ENCODE measurements at regions not wholly inside any gene's neighbourhood (a gene's known extent, or its start where the extent isn't known, plus 50 kb on each side); places are given as distances from the start of the nearest gene placed in this dataset.

- H3K4me3 ChIP-seq, result no peak overlapping the region
- H3K36me3 ChIP-seq, result no peaks in the 10 kb centered on the region
- in situ Hi-C loops (cut with MboI; ENCODE audit: low pct_ligation_motif_present in 1 of 4, low pct_unique_long_range_greater_than_20kb in 1 of 4, low sequenced_read_pairs in 3 of 4) (no loop called here), intact Hi-C loops (cut with DNase I; ENCODE audit: low total_unique reads) (no loop called here)
- H3K9me3 ChIP-seq, result no peaks in the 10 kb centered on the region
- WGBS, 2 donors (ENCODE audit: low coverage in 1 of 2), result 76% methylated on average over 12 of the region's 12 CpGs; no CpG with 5 or more reads in 1 of the 2 donors
- TF ChIP-seq POLR2AphosphoS5 (IDR thresholded peaks at IDR 0.05), result no peak
- no peak for TF ChIP-seq POLR2A (IDR thresholded peaks at IDR 0.05)
- TF ChIP-seq EP300 (IDR thresholded peaks at IDR 0.05; ENCODE audit: low read depth), result no peak
- DNase-seq, result no peak
- no peak overlapping the region for H3K27ac ChIP-seq
- no peaks in the 10 kb centered on the region for H3K27me3 ChIP-seq
- H3K4me1 ChIP-seq, result no peaks in the 10 kb centered on the region
Measured at GRCh38 chrX:39542316-39542715, 555.4 kb downstream of the BCOR start.

DNA sequence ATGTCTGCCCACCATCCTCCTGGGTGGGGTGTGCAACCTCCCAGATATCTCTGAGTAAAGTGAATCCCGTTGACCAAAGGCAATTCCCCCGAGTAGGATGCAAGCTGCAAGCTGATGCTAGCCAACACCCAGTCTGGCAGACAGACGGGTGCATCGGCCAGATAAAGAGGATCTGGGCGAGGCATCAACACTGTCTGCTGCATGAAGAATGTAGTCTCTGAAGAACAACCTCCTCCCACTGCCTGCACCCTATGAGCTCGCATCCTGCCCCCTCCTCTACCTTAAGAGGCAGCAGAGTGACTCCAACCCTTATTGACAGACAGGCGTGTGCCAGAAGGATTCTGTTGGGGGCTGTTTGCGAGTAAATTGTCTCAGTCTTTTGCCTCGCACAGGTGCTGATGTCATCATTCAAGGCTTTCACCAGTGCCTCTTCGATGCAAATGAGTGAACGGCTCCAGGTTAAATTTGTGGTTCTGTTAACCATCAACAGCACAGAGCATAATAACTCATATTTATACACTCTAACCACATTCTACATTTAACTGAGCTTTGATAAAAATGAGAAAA, 546.9 kb downstream of the BCOR start:
- Histone ChIP-seq H3K9me3 (no peaks in the 10 kb centered on the region), H3K27me3 (no peaks in the 10 kb centered on the region), H3K27ac (no peak overlapping the region), H3K36me3 (no peaks in the 10 kb centered on the region), H3K4me1 (no peaks in the 10 kb centered on the region), H3K4me3 (no peak overlapping the region)
- in situ Hi-C loops (cut with MboI; ENCODE audit: low pct_ligation_motif_present in 1 of 4, low pct_unique_long_range_greater_than_20kb in 1 of 4, low sequenced_read_pairs in 3 of 4), result no loop called here
- WGBS, 2 donors (ENCODE audit: low coverage in 1 of 2), result 66% methylated on average over 11 of the region's 11 CpGs; no CpG with 5 or more reads in 1 of the 2 donors
- intact Hi-C loops (cut with DNase I; ENCODE audit: low total_unique reads), result no loop called here
- no peak for DNase-seq
- no peak for TF ChIP-seq POLR2AphosphoS5 (IDR thresholded peaks at IDR 0.05)
- TF ChIP-seq POLR2A (IDR thresholded peaks at IDR 0.05), result no peak
- TF ChIP-seq, protein P1, sequence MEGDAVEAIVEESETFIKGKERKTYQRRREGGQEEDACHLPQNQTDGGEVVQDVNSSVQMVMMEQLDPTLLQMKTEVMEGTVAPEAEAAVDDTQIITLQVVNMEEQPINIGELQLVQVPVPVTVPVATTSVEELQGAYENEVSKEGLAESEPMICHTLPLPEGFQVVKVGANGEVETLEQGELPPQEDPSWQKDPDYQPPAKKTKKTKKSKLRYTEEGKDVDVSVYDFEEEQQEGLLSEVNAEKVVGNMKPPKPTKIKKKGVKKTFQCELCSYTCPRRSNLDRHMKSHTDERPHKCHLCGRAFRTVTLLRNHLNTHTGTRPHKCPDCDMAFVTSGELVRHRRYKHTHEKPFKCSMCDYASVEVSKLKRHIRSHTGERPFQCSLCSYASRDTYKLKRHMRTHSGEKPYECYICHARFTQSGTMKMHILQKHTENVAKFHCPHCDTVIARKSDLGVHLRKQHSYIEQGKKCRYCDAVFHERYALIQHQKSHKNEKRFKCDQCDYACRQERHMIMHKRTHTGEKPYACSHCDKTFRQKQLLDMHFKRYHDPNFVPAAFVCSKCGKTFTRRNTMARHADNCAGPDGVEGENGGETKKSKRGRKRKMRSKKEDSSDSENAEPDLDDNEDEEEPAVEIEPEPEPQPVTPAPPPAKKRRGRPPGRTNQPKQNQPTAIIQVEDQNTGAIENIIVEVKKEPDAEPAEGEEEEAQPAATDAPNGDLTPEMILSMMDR (IDR thresholded peaks at IDR 0.05), result no peak
- TF ChIP-seq EP300 (IDR thresholded peaks at IDR 0.05; ENCODE audit: low read depth), result no peak

DNA sequence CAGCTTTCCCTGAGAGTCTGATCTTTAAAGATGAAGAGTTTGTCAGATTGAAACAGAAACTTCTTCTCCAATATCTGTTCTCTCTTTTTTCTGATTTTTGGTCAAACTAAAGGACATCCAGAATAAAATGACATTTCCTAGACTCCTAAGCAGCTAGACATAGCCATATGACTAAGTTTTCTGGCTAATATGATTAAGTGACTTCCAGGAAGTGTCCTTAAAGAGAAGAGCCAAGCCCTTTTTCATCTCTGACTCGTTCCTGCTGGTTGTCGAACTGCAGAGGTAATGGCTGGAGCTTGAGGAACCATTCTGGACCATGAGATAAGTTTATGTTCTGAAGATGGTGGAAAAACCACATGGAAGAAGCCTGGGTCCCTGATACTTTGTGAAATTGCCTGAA, 546.0 kb downstream of the BCOR start:
- intact Hi-C loops (cut with DNase I; ENCODE audit: low total_unique reads), result no loop called here
- Histone ChIP-seq H3K4me3 (no peak overlapping the region), H3K36me3 (no peaks in the 10 kb centered on the region), H3K9me3 (no peaks in the 10 kb centered on the region), H3K27me3 (no peaks in the 10 kb centered on the region), H3K4me1 (no peaks in the 10 kb centered on the region), H3K27ac (no peak overlapping the region)
- in situ Hi-C loops (cut with MboI; ENCODE audit: low pct_ligation_motif_present in 1 of 4, low pct_unique_long_range_greater_than_20kb in 1 of 4, low sequenced_read_pairs in 3 of 4), result no loop called here
- TF ChIP-seq, protein P1 (IDR thresholded peaks at IDR 0.05), result no peak
- TF ChIP-seq EP300 (IDR thresholded peaks at IDR 0.05; ENCODE audit: low read depth), result no peak
- TF ChIP-seq POLR2AphosphoS5 (IDR thresholded peaks at IDR 0.05), result no peak
- no peak for TF ChIP-seq POLR2A (IDR thresholded peaks at IDR 0.05)
- no peak for DNase-seq
- WGBS, 2 donors (ENCODE audit: low coverage in 1 of 2), result 53% methylated on average over 2 of the region's 2 CpGs; no CpG with 5 or more reads in 1 of the 2 donors

DNA sequence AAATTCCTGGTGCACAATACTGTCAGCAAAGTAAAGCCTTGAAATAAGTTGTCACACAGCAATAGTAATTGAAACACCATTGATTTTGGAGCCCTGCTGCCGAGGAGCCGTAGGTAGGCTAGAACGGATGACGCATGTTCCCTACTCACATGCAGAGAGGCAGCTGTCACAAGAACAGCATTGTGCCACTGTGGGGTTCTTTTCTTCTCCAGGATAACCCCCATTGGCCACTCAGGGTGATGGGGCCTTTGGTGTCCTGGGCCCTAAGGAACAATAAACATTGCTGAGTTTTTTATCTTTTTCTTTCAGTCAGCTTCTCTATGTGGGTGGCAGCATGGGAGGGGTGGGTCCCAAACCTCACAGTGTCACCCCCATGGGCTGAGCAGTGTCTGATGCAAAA, 542.3 kb downstream of the BCOR start:
- 98% methylated on average over 4 of the region's 4 CpGs; no CpG with 5 or more reads in 1 of the 2 donors for WGBS, 2 donors (ENCODE audit: low coverage in 1 of 2)
- no peak for DNase-seq
- Histone ChIP-seq H3K9me3 (no peaks in the 10 kb centered on the region), H3K27ac (no peak overlapping the region), H3K4me1 (no peaks in the 10 kb centered on the region), H3K36me3 (no peaks in the 10 kb centered on the region), H3K4me3 (no peak overlapping the region), H3K27me3 (no peaks in the 10 kb centered on the region)
- TF ChIP-seq, protein P1 (IDR thresholded peaks at IDR 0.05), result no peak
- TF ChIP-seq POLR2A (IDR thresholded peaks at IDR 0.05), result no peak
- TF ChIP-seq EP300 (IDR thresholded peaks at IDR 0.05; ENCODE audit: low read depth), result no peak
- TF ChIP-seq POLR2AphosphoS5 (IDR thresholded peaks at IDR 0.05), result no peak
- in situ Hi-C loops (cut with MboI; ENCODE audit: low pct_ligation_motif_present in 1 of 4, low pct_unique_long_range_greater_than_20kb in 1 of 4, low sequenced_read_pairs in 3 of 4), result no loop called here
- intact Hi-C loops (cut with DNase I; ENCODE audit: low total_unique reads), result no loop called here

DNA sequence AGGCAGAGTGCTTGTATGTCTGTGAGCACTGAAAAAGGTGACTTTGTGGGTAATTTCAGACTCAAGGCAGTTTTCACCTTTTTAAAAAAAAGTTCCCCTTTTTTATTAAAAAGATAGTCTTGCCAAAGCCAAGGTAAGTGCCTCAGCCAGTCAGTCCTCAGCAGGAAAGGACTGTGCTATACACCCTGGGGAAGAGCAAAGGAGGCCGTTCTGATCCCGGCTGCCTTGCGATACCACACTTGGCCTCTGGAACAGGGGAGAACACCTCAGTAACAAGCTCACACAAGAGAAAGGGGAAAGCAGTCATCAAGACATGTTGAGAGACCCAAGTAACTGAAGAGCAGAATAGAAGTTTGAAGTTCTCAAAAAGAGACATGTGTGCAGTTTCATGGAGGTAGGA, 541.7 kb downstream of the BCOR start:
- in situ Hi-C loops (cut with MboI; ENCODE audit: low pct_ligation_motif_present in 1 of 4, low pct_unique_long_range_greater_than_20kb in 1 of 4, low sequenced_read_pairs in 3 of 4), result no loop called here
- H3K36me3 ChIP-seq, result no peaks in the 10 kb centered on the region
- intact Hi-C loops (cut with DNase I; ENCODE audit: low total_unique reads), result no loop called here
- DNase-seq, result no peak
- H3K4me3 ChIP-seq, result no peak overlapping the region
- WGBS, 2 donors (ENCODE audit: low coverage in 1 of 2), result 88% methylated on average over 3 of the region's 3 CpGs; no CpG with 5 or more reads in 1 of the 2 donors
- TF ChIP-seq POLR2AphosphoS5 (IDR thresholded peaks at IDR 0.05) (no peak), POLR2A (IDR thresholded peaks at IDR 0.05) (no peak), EP300 (IDR thresholded peaks at IDR 0.05; ENCODE audit: low read depth) (no peak)
- TF ChIP-seq, protein P1 (IDR thresholded peaks at IDR 0.05), result no peak
- no peaks in the 10 kb centered on the region for H3K4me1 ChIP-seq
- H3K27ac ChIP-seq, result no peak overlapping the region
- H3K9me3 ChIP-seq, result no peaks in the 10 kb centered on the region
- H3K27me3 ChIP-seq, result no peaks in the 10 kb centered on the region

Measured in transverse colon (tissue), 4 donors.